ENCODE measurements at regions not wholly inside any gene's neighbourhood (a gene's known extent, or its start where the extent isn't known, plus 50 kb on each side); places are given as distances from the start of the nearest gene placed in this dataset.
A peak's percentile ranks its signal among the peaks of the same experiment; 100 is the strongest.

DNA sequence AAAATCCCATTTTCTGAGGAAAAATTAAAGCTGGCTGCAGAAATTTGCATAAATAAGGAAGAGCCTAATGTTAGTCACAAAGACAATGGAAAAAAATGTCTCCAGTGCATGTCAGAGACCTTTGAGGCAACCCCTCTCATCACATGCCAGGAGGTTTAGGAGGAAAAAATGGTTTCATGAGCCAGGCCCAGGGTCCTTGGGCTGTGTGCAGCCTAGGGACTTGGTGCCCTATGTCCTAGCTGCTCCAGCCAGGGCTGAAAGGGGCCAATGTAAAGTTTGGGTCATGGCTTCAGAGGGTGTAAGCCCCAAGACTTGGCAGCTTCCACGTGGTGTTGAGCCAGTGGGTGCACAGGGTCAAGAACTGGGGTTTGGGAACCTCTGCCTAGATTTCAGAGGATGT, 1252.6 kb downstream of the PCDH9 start:
- Histone ChIP-seq H3K4me1 (ENCODE audit: insufficient read depth, low read length) (no peaks in the 10 kb centered on the region), H3K27me3 (ENCODE audit: insufficient read depth, low read length) (no peaks in the 10 kb centered on the region), H3K9me3 (ENCODE audit: insufficient read depth, low read depth, low read length) (no peaks in the 10 kb centered on the region), H4K20me1 (ENCODE audit: insufficient read depth, low read length) (no peaks in the 10 kb centered on the region), H3K4me2 (ENCODE audit: low read length) (no peak overlapping the region), H3K4me3 (ENCODE audit: insufficient read depth, low read depth, low read length) (no peak overlapping the region), H3K9ac (ENCODE audit: low read length) (no peak overlapping the region), H3K36me3 (ENCODE audit: insufficient read depth, low read length) (no peaks in the 10 kb centered on the region), H3K79me2 (ENCODE audit: insufficient read depth, low read length) (no peaks in the 10 kb centered on the region), H3K27ac (ENCODE audit: low read depth, low read length) (no peak overlapping the region), H2AFZ (ENCODE audit: low read depth, low read length) (no peak overlapping the region)
- no peak overlapping the region for H3K4me3 Mint-ChIP-seq (ENCODE audit: unreplicated experiment)
- DNase-seq (ENCODE audit: low read depth) (no peak), FAIRE-seq (no peak)
- H3K27ac Mint-ChIP-seq (ENCODE audit: unreplicated experiment): no peak overlapping the region
- peaks cover 7% of the 10 kb centered on the region for H3K9me3 Mint-ChIP-seq (ENCODE audit: unreplicated experiment)
- TF ChIP-seq, protein P1, sequence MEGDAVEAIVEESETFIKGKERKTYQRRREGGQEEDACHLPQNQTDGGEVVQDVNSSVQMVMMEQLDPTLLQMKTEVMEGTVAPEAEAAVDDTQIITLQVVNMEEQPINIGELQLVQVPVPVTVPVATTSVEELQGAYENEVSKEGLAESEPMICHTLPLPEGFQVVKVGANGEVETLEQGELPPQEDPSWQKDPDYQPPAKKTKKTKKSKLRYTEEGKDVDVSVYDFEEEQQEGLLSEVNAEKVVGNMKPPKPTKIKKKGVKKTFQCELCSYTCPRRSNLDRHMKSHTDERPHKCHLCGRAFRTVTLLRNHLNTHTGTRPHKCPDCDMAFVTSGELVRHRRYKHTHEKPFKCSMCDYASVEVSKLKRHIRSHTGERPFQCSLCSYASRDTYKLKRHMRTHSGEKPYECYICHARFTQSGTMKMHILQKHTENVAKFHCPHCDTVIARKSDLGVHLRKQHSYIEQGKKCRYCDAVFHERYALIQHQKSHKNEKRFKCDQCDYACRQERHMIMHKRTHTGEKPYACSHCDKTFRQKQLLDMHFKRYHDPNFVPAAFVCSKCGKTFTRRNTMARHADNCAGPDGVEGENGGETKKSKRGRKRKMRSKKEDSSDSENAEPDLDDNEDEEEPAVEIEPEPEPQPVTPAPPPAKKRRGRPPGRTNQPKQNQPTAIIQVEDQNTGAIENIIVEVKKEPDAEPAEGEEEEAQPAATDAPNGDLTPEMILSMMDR (IDR thresholded peaks at IDR 0.05; ENCODE audit: insufficient read depth, low read depth, low read length): no peak
- TF ChIP-seq EZH2 (IDR thresholded peaks at IDR 0.05; ENCODE audit: insufficient read depth, low read length): no peak
- no peaks in the 10 kb centered on the region for H3K36me3 Mint-ChIP-seq (ENCODE audit: low read depth, unreplicated experiment)
- H3K4me1 Mint-ChIP-seq (ENCODE audit: low read depth, unreplicated experiment): no peaks in the 10 kb centered on the region
- H3K27me3 Mint-ChIP-seq (ENCODE audit: low read depth, unreplicated experiment): no peaks in the 10 kb centered on the region

DNA sequence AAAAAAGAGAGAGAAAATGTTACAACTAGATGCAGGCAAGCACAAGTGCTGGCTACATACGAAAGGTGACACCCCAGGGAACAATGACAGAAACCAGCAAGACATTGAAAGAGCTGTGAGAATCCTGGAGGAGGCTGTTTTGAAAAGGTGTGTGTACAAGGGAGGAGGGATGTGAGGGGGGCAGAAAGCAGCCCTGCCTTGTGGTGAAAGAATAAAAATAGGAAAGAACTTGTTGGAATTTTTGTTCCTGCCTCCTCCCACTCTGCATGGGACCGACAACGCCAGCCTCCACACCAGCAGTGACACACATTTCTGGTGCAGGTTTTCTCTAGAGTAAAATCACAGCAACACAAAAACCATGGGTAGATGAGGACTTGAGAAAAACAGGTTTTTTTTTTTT, 1258.6 kb downstream of the PCDH9 start:
- no peaks in the 10 kb centered on the region for H3K9me3 ChIP-seq (ENCODE audit: insufficient read depth, low read depth, low read length)
- H3K4me1 ChIP-seq (ENCODE audit: insufficient read depth, low read length): no peaks in the 10 kb centered on the region
- H2AFZ ChIP-seq (ENCODE audit: low read depth, low read length): no peak overlapping the region
- FAIRE-seq (no peak), DNase-seq (ENCODE audit: low read depth) (no peak)
- Mint-ChIP-seq H3K9me3 (ENCODE audit: unreplicated experiment) (peaks cover 5% of the 10 kb centered on the region), H3K36me3 (ENCODE audit: low read depth, unreplicated experiment) (no peaks in the 10 kb centered on the region), H3K4me3 (ENCODE audit: unreplicated experiment) (no peak overlapping the region), H3K27ac (ENCODE audit: unreplicated experiment) (no peak overlapping the region), H3K27me3 (ENCODE audit: low read depth, unreplicated experiment) (no peaks in the 10 kb centered on the region), H3K4me1 (ENCODE audit: low read depth, unreplicated experiment) (peaks cover 3% of the 10 kb centered on the region)
- no peaks in the 10 kb centered on the region for H3K27me3 ChIP-seq (ENCODE audit: insufficient read depth, low read length)
- no peaks in the 10 kb centered on the region for H3K79me2 ChIP-seq (ENCODE audit: insufficient read depth, low read length)
- no peaks in the 10 kb centered on the region for H4K20me1 ChIP-seq (ENCODE audit: insufficient read depth, low read length)
- no peak overlapping the region for H3K4me3 ChIP-seq (ENCODE audit: insufficient read depth, low read depth, low read length)
- no peak overlapping the region for H3K9ac ChIP-seq (ENCODE audit: low read length)
- H3K36me3 ChIP-seq (ENCODE audit: insufficient read depth, low read length): no peaks in the 10 kb centered on the region
- TF ChIP-seq, protein P1 (IDR thresholded peaks at IDR 0.05; ENCODE audit: insufficient read depth, low read depth, low read length): no peak
- no peak for TF ChIP-seq EZH2 (IDR thresholded peaks at IDR 0.05; ENCODE audit: insufficient read depth, low read length)
- no peak overlapping the region for H3K4me2 ChIP-seq (ENCODE audit: low read length)
- H3K27ac ChIP-seq (ENCODE audit: low read depth, low read length): no peak overlapping the region

DNA sequence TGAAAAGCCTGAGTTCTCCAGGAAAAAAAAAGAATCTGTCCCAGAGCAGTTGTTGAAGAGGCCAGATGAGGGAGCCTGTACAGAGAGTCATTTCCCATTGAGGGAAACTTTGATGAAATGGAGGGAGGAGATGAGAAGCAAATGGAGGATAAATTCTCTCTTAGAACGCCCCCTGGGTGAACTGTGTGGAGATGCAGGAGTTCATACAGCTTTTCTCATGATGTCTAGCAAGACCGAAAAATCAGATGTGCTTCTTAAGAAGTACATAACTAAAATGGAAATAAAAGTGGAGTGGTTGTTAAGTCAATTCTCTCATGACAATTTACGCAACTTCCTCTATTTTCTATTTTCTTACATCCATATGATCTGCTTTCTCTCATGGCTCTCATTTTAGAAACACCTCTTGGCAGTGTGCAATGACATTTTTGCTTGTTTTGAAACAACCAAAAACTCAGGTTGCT, 1263.1 kb downstream of the PCDH9 start:
- TF ChIP-seq, protein P1 (IDR thresholded peaks at IDR 0.05; ENCODE audit: insufficient read depth, low read depth, low read length): peak; percentile 40
- TF ChIP-seq EZH2 (IDR thresholded peaks at IDR 0.05; ENCODE audit: insufficient read depth, low read length): no peak
- DNase-seq (ENCODE audit: low read depth): peak; percentile 5
- H3K27me3 Mint-ChIP-seq (ENCODE audit: low read depth, unreplicated experiment): no peaks in the 10 kb centered on the region
- no peaks in the 10 kb centered on the region for H3K9me3 ChIP-seq (ENCODE audit: insufficient read depth, low read depth, low read length)
- no peaks in the 10 kb centered on the region for H3K79me2 ChIP-seq (ENCODE audit: insufficient read depth, low read length)
- H3K4me1 Mint-ChIP-seq (ENCODE audit: low read depth, unreplicated experiment): peaks cover 3% of the 10 kb centered on the region
- H3K4me1 ChIP-seq (ENCODE audit: insufficient read depth, low read length): no peaks in the 10 kb centered on the region
- H3K4me3 ChIP-seq (ENCODE audit: insufficient read depth, low read depth, low read length): no peak overlapping the region
- H3K27me3 ChIP-seq (ENCODE audit: insufficient read depth, low read length): no peaks in the 10 kb centered on the region
- H3K27ac Mint-ChIP-seq (ENCODE audit: unreplicated experiment): no peak overlapping the region
- no peak for FAIRE-seq
- no peak overlapping the region for H3K4me2 ChIP-seq (ENCODE audit: low read length)
- no peak overlapping the region for H3K27ac ChIP-seq (ENCODE audit: low read depth, low read length)
- H4K20me1 ChIP-seq (ENCODE audit: insufficient read depth, low read length): no peaks in the 10 kb centered on the region
- H3K9me3 Mint-ChIP-seq (ENCODE audit: unreplicated experiment): no peaks in the 10 kb centered on the region
- no peak overlapping the region for H3K9ac ChIP-seq (ENCODE audit: low read length)
- H2AFZ ChIP-seq (ENCODE audit: low read depth, low read length): no peak overlapping the region
- H3K4me3 Mint-ChIP-seq (ENCODE audit: unreplicated experiment): no peak overlapping the region
- no peaks in the 10 kb centered on the region for H3K36me3 ChIP-seq (ENCODE audit: insufficient read depth, low read length)
- H3K36me3 Mint-ChIP-seq (ENCODE audit: low read depth, unreplicated experiment): no peaks in the 10 kb centered on the region

All from astrocyte (in vitro differentiated cells and primary cell).